ENCODE measurements at regions not wholly inside any gene's neighbourhood (a gene's known extent, or its start where the extent isn't known, plus 50 kb on each side); places are given as distances from the start of the nearest gene placed in this dataset.

DNA sequence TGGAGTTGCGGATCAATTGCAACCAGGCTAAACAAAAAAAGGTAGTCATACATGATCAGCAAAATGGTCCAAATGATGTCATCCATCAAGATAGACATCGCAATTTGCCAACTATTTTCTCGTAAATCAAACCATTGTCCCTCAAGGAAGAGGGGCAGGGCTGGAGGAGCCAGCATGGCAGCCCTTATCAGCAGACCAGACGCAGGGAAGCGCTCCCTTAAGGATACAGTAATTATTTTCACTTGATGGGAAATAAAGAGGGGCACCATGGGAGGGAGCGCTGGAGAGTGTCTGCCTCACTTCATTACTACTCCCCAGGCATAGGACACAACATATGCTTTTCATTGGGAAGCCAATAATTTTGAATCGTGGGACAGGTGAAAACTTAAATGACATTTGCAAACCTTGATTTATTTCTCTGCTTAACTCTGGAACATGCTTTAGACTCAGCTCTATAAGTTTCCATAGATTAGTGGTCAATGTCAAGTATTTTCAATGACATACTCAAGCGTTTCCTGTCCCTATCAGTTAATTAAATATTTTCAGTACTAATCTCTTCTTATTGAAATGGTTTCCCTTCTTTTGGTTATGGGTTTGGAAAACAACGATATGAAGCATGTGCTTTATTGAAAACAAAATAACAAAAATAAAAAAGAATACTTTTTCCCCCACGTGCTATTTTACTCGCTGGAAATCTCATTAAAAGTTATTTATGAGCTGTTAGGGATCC is 202.4 kb upstream of the HABP2 start:
- no peak overlapping the region for H3K4me3 ChIP-seq (ENCODE audit: low read depth, low read length)
- TF ChIP-seq, protein P1, sequence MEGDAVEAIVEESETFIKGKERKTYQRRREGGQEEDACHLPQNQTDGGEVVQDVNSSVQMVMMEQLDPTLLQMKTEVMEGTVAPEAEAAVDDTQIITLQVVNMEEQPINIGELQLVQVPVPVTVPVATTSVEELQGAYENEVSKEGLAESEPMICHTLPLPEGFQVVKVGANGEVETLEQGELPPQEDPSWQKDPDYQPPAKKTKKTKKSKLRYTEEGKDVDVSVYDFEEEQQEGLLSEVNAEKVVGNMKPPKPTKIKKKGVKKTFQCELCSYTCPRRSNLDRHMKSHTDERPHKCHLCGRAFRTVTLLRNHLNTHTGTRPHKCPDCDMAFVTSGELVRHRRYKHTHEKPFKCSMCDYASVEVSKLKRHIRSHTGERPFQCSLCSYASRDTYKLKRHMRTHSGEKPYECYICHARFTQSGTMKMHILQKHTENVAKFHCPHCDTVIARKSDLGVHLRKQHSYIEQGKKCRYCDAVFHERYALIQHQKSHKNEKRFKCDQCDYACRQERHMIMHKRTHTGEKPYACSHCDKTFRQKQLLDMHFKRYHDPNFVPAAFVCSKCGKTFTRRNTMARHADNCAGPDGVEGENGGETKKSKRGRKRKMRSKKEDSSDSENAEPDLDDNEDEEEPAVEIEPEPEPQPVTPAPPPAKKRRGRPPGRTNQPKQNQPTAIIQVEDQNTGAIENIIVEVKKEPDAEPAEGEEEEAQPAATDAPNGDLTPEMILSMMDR (conservative IDR thresholded peaks at IDR 0.05; ENCODE audit: low read depth, low read length) = no peak
- DNase-seq (ENCODE audit: low read depth) = no peak

DNA sequence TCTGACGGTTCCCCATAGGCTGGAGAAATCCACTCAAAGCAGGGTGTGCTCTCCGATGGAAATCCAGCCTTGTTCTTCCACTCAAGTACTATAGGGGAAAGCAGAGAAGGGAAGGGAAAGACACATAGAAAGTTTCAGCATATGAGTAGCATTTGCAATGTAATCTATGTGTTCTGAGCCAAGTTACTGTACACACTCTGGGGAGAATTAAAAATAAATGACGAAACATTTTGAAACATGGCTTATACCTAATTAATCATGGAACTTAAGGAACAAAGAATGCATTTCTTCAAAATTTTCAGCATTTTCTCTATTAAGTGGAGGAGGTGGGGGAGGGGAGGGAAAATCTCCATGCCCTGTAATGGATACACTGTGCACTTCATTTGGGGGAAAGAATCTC is 198.1 kb upstream of the HABP2 start:
- DNase-seq (ENCODE audit: low read depth) = no peak
- H3K4me3 ChIP-seq (ENCODE audit: low read depth, low read length) = no peak overlapping the region
- TF ChIP-seq, protein P1 (conservative IDR thresholded peaks at IDR 0.05; ENCODE audit: low read depth, low read length) = no peak

- no peak for DNase-seq (ENCODE audit: low read depth)
- no peak overlapping the region for H3K4me3 ChIP-seq (ENCODE audit: low read depth, low read length)
- TF ChIP-seq, protein P1 (conservative IDR thresholded peaks at IDR 0.05; ENCODE audit: low read depth, low read length) = no peak
Measured at GRCh38 chr10:113356794-113357680, 195.8 kb upstream of the HABP2 start.

DNA sequence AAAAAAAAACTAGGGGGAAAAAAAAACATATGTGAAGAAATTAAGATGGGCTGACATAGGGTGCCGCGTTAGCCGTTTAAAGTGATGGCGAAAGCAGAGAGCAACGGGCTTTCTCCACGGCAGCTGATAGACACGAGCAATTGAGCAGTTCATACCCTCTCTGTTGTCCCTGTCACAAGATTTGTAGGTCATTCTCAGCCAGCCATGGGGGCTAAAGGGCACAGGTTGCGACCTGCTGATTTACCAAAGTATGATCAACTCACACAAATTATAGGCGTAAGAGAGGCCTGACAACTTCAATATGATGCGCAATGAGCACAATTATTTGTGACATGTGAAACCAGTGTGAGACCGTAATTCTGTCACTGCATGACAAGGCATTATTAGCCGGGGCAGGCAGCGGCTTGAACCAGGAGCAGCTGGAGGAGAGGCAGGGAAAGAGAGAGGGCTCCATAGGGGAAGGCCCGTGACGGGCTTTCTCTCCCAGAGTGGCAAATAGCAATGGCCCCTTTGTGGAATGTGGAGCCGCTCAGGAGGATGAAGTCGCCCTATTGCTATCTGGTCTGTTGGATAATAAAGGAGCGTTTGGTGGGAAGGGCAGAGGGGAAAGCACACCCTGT is 195.1 kb upstream of the HABP2 start:
- H3K4me3 ChIP-seq (ENCODE audit: low read depth, low read length) = no peak overlapping the region
- TF ChIP-seq, protein P1 (conservative IDR thresholded peaks at IDR 0.05; ENCODE audit: low read depth, low read length) = no peak
- no peak for DNase-seq (ENCODE audit: low read depth)

GRCh38 chr10:113359655-113360054 is 193.2 kb upstream of the HABP2 start:
- no peak overlapping the region for H3K4me3 ChIP-seq (ENCODE audit: low read depth, low read length)
- DNase-seq (ENCODE audit: low read depth) = no peak
- TF ChIP-seq, protein P1 (conservative IDR thresholded peaks at IDR 0.05; ENCODE audit: low read depth, low read length) = no peak

GRCh38 chr10:113360870-113361269 is 192.0 kb upstream of the HABP2 start:
- DNase-seq (ENCODE audit: low read depth) = no peak
- TF ChIP-seq, protein P1 (conservative IDR thresholded peaks at IDR 0.05; ENCODE audit: low read depth, low read length) = no peak
- H3K4me3 ChIP-seq (ENCODE audit: low read depth, low read length) = no peak overlapping the region

Data from choroid plexus epithelial cell (primary cell).